ENCODE measurements at regions not wholly inside any gene's neighbourhood (a gene's known extent, or its start where the extent isn't known, plus 50 kb on each side); places are given as distances from the start of the nearest gene placed in this dataset.

DNA sequence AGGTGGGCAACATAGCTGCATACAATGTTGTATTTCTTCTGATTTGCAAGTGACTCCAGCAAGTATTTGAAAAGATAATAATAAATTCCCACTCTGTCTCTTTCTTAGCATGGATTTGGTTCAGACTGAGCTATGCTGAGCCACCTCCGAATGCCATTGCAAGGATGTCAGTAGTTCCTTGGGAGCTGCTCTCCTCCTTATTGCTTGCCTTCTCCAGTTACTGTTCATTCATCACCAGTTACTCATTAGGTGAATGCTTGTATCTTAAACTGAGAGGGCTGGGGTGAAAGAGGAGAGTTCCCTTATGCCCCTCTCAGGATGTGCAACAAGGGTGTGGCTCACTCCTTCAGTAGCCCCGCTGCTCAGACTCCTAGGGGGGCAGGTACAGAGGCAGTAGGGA, 78.4 kb upstream of the PRKAR2B start (continued):
- TF ChIP-seq EGR1 (IDR thresholded peaks at IDR 0.05; ENCODE audit: borderline replicate concordance in 1 of 2, low read depth in 2 of 2, low read length in 2 of 2) (no peak), HCFC1 (IDR thresholded peaks at IDR 0.05; ENCODE audit: low read length) (no peak), MXI1 (IDR thresholded peaks at IDR 0.05; ENCODE audit: low read depth, low read length) (no peak), SIN3A (IDR thresholded peaks at IDR 0.05; ENCODE audit: low read depth, low read length) (no peak), ESRRA (IDR thresholded peaks at IDR 0.05; ENCODE audit: low read length) (no peak), IKZF2 (IDR thresholded peaks at IDR 0.05) (no peak)
- TF ChIP-seq, protein P1, sequence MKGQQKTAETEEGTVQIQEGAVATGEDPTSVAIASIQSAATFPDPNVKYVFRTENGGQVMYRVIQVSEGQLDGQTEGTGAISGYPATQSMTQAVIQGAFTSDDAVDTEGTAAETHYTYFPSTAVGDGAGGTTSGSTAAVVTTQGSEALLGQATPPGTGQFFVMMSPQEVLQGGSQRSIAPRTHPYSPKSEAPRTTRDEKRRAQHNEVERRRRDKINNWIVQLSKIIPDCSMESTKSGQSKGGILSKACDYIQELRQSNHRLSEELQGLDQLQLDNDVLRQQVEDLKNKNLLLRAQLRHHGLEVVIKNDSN (IDR thresholded peaks at IDR 0.05; ENCODE audit: borderline replicate concordance, extremely low read length, insufficient read depth, low read depth, low read length), result no peak

DNA sequence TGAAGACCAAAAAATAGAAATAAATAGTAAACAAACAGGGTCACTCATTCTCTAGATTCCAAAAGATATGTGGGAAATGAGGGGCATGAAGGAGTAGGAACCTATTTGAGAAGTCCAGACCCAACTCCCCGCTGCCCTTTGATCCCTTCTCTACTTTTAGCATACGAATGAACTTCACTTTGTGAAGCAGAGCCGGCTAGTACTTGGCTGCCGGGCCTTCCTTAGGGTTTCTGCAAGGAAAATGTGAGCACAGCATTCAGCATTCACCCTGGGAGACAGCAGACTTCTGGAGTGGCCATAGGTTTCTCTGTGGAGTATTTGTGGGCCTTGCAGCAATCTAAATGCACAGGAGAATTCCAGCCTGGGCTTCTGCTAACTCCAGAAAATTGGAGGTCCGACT, 76.3 kb upstream of the PRKAR2B start:
- no peaks in the 10 kb centered on the region for H3K79me2 ChIP-seq (ENCODE audit: control insufficient read depth, insufficient read depth, low read length)
- H2AFZ ChIP-seq (ENCODE audit: control insufficient read depth, low read depth, low read length), result no peak overlapping the region
- DNase-seq (ENCODE audit: low read depth, low spot score), result no peak
- no peak for TF ChIP-seq PAX8 (IDR thresholded peaks at IDR 0.05)
- TF ChIP-seq POLR2A (IDR thresholded peaks at IDR 0.05; ENCODE audit: low read depth, low read length), result no peak
- TF ChIP-seq KDM1A (IDR thresholded peaks at IDR 0.05; ENCODE audit: borderline replicate concordance), result no peak
- no peak for TF ChIP-seq SRF (IDR thresholded peaks at IDR 0.05; ENCODE audit: low read depth in 2 of 2, low read length in 2 of 2)
- TF ChIP-seq STAT1 (conservative IDR thresholded peaks at IDR 0.05), result no peak
- TF ChIP-seq FOXK2 (IDR thresholded peaks at IDR 0.05), result no peak
- H4K20me1 ChIP-seq (ENCODE audit: control insufficient read depth, insufficient read depth), result no peaks in the 10 kb centered on the region
- ChIA-PET SMC1A (ENCODE audit: uncharacterized antibody, unreplicated experiment) (no interaction called here), CTCF (no interaction called here), POLR2A (no interaction called here), RAD21 (ENCODE audit: unreplicated experiment) (no interaction called here)
- H3K4me3 ChIP-seq, result no peak overlapping the region
- H3K36me3 ChIP-seq (ENCODE audit: control insufficient read depth in 2 of 2, insufficient read depth in 2 of 2, low read length in 1 of 2), result no peaks in the 10 kb centered on the region
- intact Hi-C loops (cut with micrococcal nuclease; ENCODE audit: unreplicated experiment) (no loop called here), in situ Hi-C loops (cut with MboI) (no loop called here)
- H3K4me1 ChIP-seq (ENCODE audit: control insufficient read depth, insufficient read depth, low read length), result no peaks in the 10 kb centered on the region
- peaks cover 0 to 3% of the 10 kb centered on the region in 2 experiments; a peak in 2 of 4 replicates for H3K27me3 ChIP-seq (replicated peaks in 1 of 2; ENCODE audit: control insufficient read depth in 2 of 2, insufficient read depth in 2 of 2, low read length in 1 of 2)
- no peaks in the 10 kb centered on the region for H3K9me3 ChIP-seq (replicated peaks; ENCODE audit: control insufficient read depth, insufficient read depth, low read length)
- FAIRE-seq, result no peak
- H3K27ac ChIP-seq (ENCODE audit: control insufficient read depth, insufficient read depth), result no peak overlapping the region
- 33% methylated on average over 5 of the region's 5 CpGs for WGBS (ENCODE audit: insufficient coverage, insufficient replicate concordance, low lambda C conversion rate, missing lambda C conversion rate)
- no peak for ATAC-seq
- H3K9ac ChIP-seq (ENCODE audit: control insufficient read depth, insufficient read depth, low read length), result no peak overlapping the region
- no TSS peak for BruUV-seq (replicated peaks)
- H3K4me2 ChIP-seq (ENCODE audit: control insufficient read depth, insufficient read depth), result no peak overlapping the region

Data from GM12878 (cell line).